ENCODE measurements at regions not wholly inside any gene's neighbourhood (a gene's known extent, or its start where the extent isn't known, plus 50 kb on each side); places are given as distances from the start of the nearest gene placed in this dataset.

DNA sequence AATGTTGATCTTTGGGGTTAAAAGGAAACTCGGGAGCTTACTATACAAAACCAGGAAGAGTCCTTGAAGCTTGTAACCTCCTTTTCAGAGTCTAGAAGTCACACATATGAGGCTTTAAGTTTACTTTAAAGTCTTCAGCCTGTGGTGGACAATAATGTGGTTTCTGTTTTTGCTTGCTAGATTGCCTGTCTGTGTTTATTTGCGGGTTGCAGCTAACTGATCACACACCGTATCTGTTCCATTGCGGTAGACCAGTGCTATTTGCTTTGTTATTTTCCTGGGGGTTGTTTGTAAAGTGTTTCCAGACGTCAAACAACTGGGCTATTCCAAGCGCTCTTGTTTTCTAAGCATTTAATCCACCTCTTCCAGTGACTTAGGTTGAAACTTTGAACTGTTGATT lies 143.0 kb upstream of the GYPA start:
- Histone ChIP-seq H4K20me1 (ENCODE audit: insufficient read depth) (no peaks in the 10 kb centered on the region), H3K27me3 (ENCODE audit: insufficient read depth, low read depth) (no peaks in the 10 kb centered on the region), H3K36me3 (ENCODE audit: low read depth) (no peaks in the 10 kb centered on the region), H3K4me1 (replicated peaks; ENCODE audit: insufficient read depth) (no peaks in the 10 kb centered on the region), H3K79me2 (ENCODE audit: low read depth) (no peaks in the 10 kb centered on the region), H3K4me3 (no peak overlapping the region), H3F3A (ENCODE audit: insufficient read depth, low read depth) (no peaks in the 10 kb centered on the region), H3K9me3 (ENCODE audit: insufficient read depth, low read depth) (no peaks in the 10 kb centered on the region), H3K27ac (no peak overlapping the region), H3K4me2 (no peak overlapping the region), H2AFZ (no peak overlapping the region), H3K9me2 (ENCODE audit: insufficient read depth) (no peaks in the 10 kb centered on the region)
- TF ChIP-seq EZH2 (IDR thresholded peaks at IDR 0.05; ENCODE audit: low read depth) = no peak
- TF ChIP-seq, protein P1, sequence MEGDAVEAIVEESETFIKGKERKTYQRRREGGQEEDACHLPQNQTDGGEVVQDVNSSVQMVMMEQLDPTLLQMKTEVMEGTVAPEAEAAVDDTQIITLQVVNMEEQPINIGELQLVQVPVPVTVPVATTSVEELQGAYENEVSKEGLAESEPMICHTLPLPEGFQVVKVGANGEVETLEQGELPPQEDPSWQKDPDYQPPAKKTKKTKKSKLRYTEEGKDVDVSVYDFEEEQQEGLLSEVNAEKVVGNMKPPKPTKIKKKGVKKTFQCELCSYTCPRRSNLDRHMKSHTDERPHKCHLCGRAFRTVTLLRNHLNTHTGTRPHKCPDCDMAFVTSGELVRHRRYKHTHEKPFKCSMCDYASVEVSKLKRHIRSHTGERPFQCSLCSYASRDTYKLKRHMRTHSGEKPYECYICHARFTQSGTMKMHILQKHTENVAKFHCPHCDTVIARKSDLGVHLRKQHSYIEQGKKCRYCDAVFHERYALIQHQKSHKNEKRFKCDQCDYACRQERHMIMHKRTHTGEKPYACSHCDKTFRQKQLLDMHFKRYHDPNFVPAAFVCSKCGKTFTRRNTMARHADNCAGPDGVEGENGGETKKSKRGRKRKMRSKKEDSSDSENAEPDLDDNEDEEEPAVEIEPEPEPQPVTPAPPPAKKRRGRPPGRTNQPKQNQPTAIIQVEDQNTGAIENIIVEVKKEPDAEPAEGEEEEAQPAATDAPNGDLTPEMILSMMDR (conservative IDR thresholded peaks at IDR 0.05) = no peak
- intact Hi-C loops (cut with micrococcal nuclease; ENCODE audit: unreplicated experiment) = no loop called here
- DNase-seq = no peak
- CTCF ChIA-PET = no interaction called here
- BruUV-seq (replicated peaks) = no TSS peak
- POLR2A ChIA-PET (ENCODE audit: unreplicated experiment) = no interaction called here

DNA sequence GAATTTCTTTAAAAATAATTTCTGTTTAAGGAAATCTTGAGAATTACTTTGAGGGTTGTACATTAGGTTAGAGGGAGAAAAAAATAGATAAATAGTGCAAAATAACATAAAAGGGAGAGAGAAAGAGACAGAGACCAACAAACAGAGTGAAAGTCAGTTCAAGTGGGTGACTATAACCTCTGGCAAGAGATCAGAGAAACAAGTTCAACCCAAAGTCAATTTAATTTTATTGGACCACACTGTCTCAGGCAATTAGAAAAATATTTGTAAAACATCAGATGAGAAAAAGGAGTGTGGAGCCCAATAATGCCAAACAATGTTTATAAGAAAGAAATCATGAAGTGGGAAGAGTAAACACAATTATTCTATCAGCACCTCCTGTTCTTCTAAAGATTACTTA lies 143.5 kb upstream of the GYPA start:
- no peak overlapping the region for H3K27ac ChIP-seq
- H2AFZ ChIP-seq = no peak overlapping the region
- H3K4me1 ChIP-seq (replicated peaks; ENCODE audit: insufficient read depth) = no peaks in the 10 kb centered on the region
- no peak overlapping the region for H3K4me3 ChIP-seq
- no peak overlapping the region for H3K4me2 ChIP-seq
- no peaks in the 10 kb centered on the region for H3K9me2 ChIP-seq (ENCODE audit: insufficient read depth)
- H3K27me3 ChIP-seq (ENCODE audit: insufficient read depth, low read depth) = no peaks in the 10 kb centered on the region
- CTCF ChIA-PET = no interaction called here
- no TSS peak for BruUV-seq (replicated peaks)
- H3K79me2 ChIP-seq (ENCODE audit: low read depth) = no peaks in the 10 kb centered on the region
- POLR2A ChIA-PET (ENCODE audit: unreplicated experiment) = no interaction called here
- TF ChIP-seq, protein P1 (conservative IDR thresholded peaks at IDR 0.05) = no peak
- no peak for TF ChIP-seq EZH2 (IDR thresholded peaks at IDR 0.05; ENCODE audit: low read depth)
- H3F3A ChIP-seq (ENCODE audit: insufficient read depth, low read depth) = no peaks in the 10 kb centered on the region
- no peaks in the 10 kb centered on the region for H3K9me3 ChIP-seq (ENCODE audit: insufficient read depth, low read depth)
- H4K20me1 ChIP-seq (ENCODE audit: insufficient read depth) = no peaks in the 10 kb centered on the region
- H3K36me3 ChIP-seq (ENCODE audit: low read depth) = no peaks in the 10 kb centered on the region
- no peak for DNase-seq
- intact Hi-C loops (cut with micrococcal nuclease; ENCODE audit: unreplicated experiment) = no loop called here

DNA sequence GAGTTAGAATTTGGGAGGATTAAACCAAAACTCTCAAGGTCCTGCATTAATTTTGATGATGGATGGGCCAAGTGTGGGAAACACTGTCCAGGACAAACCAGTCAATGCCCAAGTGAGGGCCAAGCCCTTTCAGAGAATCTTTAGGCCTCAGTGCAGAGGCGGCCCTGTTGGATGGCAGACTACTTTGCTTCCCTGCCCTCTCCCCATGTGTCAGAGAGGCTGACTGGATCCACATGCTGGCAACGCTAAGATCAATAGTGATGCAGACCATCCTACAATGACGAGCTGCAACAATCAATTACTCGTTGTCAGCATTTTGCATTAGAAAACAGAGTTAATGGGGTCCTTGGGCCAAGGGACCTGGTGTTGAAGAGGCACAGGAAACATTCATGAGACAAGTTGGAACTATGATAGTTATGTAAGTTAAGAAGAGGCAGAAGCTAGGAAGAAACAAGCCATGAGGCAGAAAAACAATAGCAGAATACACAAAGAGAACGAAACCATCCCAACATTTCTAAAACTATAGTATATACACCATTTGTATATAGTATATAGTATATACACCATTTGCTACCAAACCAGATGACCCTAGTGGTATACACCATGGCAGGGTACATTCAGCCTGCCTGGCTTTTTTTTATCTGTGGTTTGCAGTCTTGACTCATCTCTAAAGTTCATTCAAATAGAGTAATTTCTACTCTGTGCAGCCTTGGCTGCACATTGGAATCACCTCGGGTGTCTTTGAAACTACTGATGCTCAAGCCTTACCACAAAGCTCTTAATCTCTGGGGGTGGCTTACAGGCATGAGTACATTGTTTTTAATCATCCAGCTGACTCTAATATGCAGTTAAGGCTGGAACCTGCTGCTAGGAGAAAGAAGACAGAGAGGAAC lies 147.7 kb upstream of the GYPA start:
- H2AFZ ChIP-seq = no peak overlapping the region
- H3K27me3 ChIP-seq (ENCODE audit: insufficient read depth, low read depth) = no peaks in the 10 kb centered on the region
- intact Hi-C loops (cut with micrococcal nuclease; ENCODE audit: unreplicated experiment) = no loop called here
- H3K79me2 ChIP-seq (ENCODE audit: low read depth) = no peaks in the 10 kb centered on the region
- no TSS peak for BruUV-seq (replicated peaks)
- H3K27ac ChIP-seq = no peak overlapping the region
- DNase-seq = no peak
- no peaks in the 10 kb centered on the region for H3K9me2 ChIP-seq (ENCODE audit: insufficient read depth)
- H3K4me2 ChIP-seq = no peak overlapping the region
- H3K4me1 ChIP-seq (replicated peaks; ENCODE audit: insufficient read depth) = no peaks in the 10 kb centered on the region
- H3K9me3 ChIP-seq (ENCODE audit: insufficient read depth, low read depth) = no peaks in the 10 kb centered on the region
- no peaks in the 10 kb centered on the region for H4K20me1 ChIP-seq (ENCODE audit: insufficient read depth)
- TF ChIP-seq, protein P1 (conservative IDR thresholded peaks at IDR 0.05) = no peak
- TF ChIP-seq EZH2 (IDR thresholded peaks at IDR 0.05; ENCODE audit: low read depth) = no peak
- ChIA-PET POLR2A (ENCODE audit: unreplicated experiment) (no interaction called here), CTCF (no interaction called here)
- H3F3A ChIP-seq (ENCODE audit: insufficient read depth, low read depth) = no peaks in the 10 kb centered on the region
- H3K4me3 ChIP-seq = no peak overlapping the region
- H3K36me3 ChIP-seq (ENCODE audit: low read depth) = no peaks in the 10 kb centered on the region
